VCaP (cell line): ENCODE measurements at regions not wholly inside any gene's neighbourhood (a gene's known extent, or its start where the extent isn't known, plus 50 kb on each side); places are given as distances from the start of the nearest gene placed in this dataset.
"Not testable (repeated sequence)": the region's sequence is repeated elsewhere in the genome, so short reads cannot be mapped to it uniquely, and the experiment has no call there.

Source experiments
- H3K27ac ChIP-seq: fragments of 450-650 bp; 2 replicates; pipeline ENCODE4 v1.5.1; 2017
- TF ChIP-seq, protein P1 (sequence below): fragments of 450-650 bp; conservative IDR thresholded peaks from 2 replicates; pipeline ENCODE4 v1.5.1; 2017; ENCODE audit warnings: mild to moderate bottlenecking, moderate library complexity

DNA sequence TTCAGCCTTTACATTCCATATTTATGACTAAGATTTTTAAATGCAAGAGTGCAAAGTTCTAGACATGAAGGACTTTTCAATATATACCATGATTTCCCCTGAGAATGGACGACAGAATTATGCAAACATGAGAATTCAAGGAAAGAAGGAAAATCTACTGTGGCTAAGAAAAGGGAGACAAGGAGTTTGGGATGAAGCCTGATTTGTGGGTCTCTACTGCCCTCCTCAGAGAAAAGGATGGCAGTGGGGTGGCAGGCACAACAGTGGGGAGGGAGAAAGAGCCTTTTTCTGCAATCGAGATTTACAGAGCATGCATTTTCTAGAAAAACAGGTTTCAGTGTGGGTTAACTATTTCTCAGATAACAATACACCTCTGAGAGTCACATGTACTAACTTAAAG is 466.9 kb upstream of the NRSN1 start:
- TF ChIP-seq, protein P1, sequence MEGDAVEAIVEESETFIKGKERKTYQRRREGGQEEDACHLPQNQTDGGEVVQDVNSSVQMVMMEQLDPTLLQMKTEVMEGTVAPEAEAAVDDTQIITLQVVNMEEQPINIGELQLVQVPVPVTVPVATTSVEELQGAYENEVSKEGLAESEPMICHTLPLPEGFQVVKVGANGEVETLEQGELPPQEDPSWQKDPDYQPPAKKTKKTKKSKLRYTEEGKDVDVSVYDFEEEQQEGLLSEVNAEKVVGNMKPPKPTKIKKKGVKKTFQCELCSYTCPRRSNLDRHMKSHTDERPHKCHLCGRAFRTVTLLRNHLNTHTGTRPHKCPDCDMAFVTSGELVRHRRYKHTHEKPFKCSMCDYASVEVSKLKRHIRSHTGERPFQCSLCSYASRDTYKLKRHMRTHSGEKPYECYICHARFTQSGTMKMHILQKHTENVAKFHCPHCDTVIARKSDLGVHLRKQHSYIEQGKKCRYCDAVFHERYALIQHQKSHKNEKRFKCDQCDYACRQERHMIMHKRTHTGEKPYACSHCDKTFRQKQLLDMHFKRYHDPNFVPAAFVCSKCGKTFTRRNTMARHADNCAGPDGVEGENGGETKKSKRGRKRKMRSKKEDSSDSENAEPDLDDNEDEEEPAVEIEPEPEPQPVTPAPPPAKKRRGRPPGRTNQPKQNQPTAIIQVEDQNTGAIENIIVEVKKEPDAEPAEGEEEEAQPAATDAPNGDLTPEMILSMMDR = peak; percentile 80
- peak overlapping the region; percentile 1; the same call in 1 of the 2 replicates for H3K27ac ChIP-seq

DNA sequence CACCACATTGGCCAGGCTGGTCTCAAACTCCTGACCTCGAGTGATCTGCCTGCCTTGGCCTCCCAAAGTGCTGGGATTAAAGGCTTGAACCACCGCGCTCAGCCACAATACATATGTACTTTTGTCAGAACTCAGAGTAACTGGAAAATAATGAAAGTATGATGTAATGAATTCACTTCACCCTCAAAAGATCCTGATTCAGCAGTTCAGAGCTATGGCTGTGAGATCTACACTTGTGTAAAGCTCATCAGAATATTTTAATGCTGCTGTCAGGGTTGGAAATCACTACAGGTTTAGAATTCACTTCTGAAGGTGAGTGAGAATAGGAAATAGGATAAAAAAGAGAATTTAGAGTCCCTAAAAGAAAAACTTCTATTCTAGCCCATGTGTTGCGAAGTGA is 464.5 kb upstream of the NRSN1 start:
- H3K27ac ChIP-seq = no peak overlapping the region
- TF ChIP-seq, protein P1 = no peak

DNA sequence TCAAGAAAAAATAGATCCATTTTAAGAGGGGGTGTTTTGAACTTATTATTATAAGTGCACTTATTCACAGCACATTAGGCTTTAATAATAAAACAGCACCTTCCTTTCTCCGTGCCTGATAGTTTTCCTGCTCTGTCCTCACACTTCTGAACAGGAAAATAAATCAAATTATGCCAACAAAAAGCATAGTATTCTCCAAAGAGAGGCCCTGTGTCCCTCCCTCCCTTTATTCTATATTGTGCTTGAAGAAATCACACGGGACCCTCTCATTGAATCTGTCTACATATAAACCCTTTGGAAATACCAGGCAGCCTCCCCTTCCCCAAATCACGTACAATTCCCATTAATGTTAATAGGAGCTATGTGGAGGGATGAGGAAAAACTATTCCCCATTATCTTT is 462.9 kb upstream of the NRSN1 start:
- TF ChIP-seq, protein P1 = no peak
- no peak overlapping the region for H3K27ac ChIP-seq

DNA sequence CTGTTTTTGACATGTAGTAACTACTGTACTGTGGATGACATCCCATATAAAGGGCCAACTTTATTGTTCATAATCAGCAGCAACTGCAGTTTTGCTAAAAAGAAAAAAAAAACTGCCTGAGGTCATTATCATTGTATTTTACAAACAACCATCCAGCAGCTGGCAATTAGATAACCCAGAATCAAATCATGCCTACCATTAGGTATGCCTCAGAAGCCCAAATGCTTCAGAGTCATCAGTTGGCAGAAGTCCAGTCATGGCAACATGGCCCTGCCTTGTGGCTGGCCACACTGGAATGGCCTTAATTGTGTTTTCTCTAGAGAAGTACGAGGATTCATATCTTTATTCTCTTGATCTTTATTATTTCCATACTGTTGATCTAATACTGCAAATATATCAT is 462.4 kb upstream of the NRSN1 start:
- H3K27ac ChIP-seq = no peak overlapping the region
- TF ChIP-seq, protein P1 = no peak

DNA sequence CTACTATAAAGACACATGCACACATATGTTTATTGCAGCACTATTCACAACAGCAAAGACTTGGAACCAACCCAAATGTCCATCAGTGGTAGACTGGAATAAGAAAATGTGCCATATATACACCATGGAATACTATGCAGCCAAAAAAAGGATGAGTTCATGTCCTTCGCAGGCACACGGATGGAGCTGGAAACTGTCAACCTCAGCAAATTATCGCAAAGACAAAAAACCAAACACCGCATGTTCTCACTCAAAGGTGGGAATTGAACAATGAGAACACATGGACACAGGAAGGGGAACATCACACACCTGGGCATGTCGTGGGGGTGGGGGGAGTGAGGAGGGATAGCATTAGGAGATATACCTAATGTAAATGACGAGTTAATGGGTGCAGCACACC is 460.1 kb upstream of the NRSN1 start:
- not testable (repeated sequence) for H3K27ac ChIP-seq

DNA sequence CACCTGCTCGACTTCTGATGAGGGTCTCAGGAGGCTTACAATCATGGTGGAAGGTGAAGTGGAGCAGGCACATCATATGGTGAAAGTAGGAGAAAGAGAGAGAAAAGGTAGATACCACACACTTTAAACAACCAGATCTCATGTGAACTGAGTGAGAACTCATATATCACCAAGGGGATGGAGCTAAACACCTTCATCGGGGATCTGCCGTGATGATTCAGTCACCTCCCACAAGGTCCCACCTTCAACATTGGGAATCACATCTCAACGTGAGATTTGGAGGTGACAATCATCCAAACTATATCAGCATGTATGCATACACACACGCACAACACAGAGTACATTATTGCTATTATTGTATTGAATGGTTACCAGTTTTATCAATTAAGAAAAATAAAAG is 453.3 kb upstream of the NRSN1 start:
- no peak overlapping the region for H3K27ac ChIP-seq
- TF ChIP-seq, protein P1 = no peak

DNA sequence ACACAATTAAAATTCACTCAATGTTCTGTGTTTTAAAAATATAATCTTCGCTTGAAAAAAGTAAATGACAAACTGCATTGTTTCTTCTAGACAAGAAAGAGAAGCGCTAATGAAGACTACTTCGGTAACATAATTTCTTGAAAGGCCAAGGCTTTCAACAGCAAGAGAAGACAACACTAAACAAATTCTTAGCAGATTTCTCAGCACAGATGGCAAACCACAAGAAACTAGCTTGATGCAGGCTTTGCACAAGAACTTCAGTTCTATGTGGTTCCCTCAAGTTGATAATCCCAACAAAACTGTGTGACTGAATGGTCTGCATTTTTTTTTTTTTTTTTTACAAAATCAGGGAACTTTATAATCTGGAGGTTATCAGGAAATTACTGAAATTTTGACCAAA is 447.4 kb upstream of the NRSN1 start:
- TF ChIP-seq, protein P1 = no peak
- peak overlapping the region; percentile 45 for H3K27ac ChIP-seq

DNA sequence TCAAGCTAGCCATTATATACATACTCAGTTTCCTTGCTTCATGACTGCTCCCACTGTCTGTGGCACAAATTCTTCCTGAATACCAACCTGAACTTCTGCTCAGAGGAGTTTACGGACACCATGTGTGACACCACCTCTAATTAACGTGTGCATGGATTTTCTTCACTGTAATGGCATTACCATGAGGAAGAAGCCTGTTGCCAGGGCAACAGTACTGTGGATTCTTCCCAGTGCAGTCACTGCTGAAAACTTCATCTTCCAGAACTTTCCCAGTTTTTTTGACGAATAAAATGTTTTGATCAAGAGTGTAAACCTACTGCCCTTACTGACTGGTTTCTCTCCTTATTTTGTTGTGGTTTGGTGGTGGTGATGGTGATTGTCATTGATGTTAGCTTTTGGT is 444.3 kb upstream of the NRSN1 start:
- TF ChIP-seq, protein P1 = no peak
- H3K27ac ChIP-seq = no peak overlapping the region
